ENCODE measurements at regions not wholly inside any gene's neighbourhood (a gene's known extent, or its start where the extent isn't known, plus 50 kb on each side); places are given as distances from the start of the nearest gene placed in this dataset.

- TF ChIP-seq CTCF (conservative IDR thresholded peaks at IDR 0.05; ENCODE audit: low read depth, low read length) (no peak), EZH2 (IDR thresholded peaks at IDR 0.05; ENCODE audit: low read length, unreplicated experiment) (no peak)
These were observed 410.2 kb downstream of the MMUT start for GRCh38 chr6:49052901-49053300.

Data from PC-3 (cell line).